ENCODE measurements at regions not wholly inside any gene's neighbourhood (a gene's known extent, or its start where the extent isn't known, plus 50 kb on each side); places are given as distances from the start of the nearest gene placed in this dataset.

DNA sequence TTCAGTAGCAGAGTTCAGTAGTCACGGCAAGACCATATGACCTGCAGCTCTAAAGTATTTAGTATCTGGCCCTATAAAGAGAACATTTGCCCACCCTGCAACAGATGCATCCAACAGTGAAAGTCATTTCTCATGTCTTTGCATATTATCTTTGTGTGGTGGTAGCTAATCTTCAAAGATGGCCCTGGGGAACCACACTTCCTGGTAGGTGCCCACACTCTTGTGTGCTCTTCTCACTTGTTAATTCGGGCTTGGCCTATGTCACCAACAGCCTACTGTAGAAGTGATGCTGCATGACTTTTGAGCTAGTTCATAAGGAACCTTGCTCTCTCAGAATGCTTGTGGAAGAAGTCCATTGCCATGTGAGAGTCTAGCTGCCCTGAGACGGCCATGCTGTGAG is 85.6 kb downstream of the MAP1LC3B2 start:
- Histone ChIP-seq H2BK5ac (ENCODE audit: low read depth, low read length) (no peak overlapping the region), H3K23ac (ENCODE audit: insufficient read length) (no peak overlapping the region), H3K14ac (ENCODE audit: insufficient read length) (no peak overlapping the region), H2BK15ac (ENCODE audit: low read length) (0 out of 2 replicates have a peak overlapping the region, but pooled peaks have one; percentile 25), H3K4me2 (ENCODE audit: insufficient read depth in 1 of 2, low read depth in 2 of 2, low read length in 2 of 2) (no peak overlapping the region), H2AK5ac (ENCODE audit: low read depth, low read length) (0 out of 2 replicates have a peak overlapping the region, but pooled peaks have one; percentile 48), H3K9me3 (ENCODE audit: insufficient read depth in 2 of 2, low read depth in 1 of 2, low read length in 1 of 2) (peaks cover 0 to 2% of the 10 kb centered on the region in 2 experiments; a peak in 1 of 4 replicates), H2BK12ac (ENCODE audit: low read depth, low read length) (no peak overlapping the region), H4K91ac (replicated peaks; ENCODE audit: insufficient read length, low read length) (no peak overlapping the region), H3K27ac (ENCODE audit: low read depth, low read length) (no peak overlapping the region), H2BK120ac (replicated peaks; ENCODE audit: low read depth, low read length) (no peak overlapping the region), H3K4me3 (ENCODE audit: extremely low read depth in 1 of 4, insufficient read depth in 2 of 4, low read depth in 3 of 4, low read length in 4 of 4) (no peak overlapping the region), H3K18ac (ENCODE audit: extremely low read depth, low read length) (no peak overlapping the region), H4K5ac (ENCODE audit: insufficient read length, low read depth, low read length) (no peak overlapping the region), H4K20me1 (replicated peaks in 1 of 2; ENCODE audit: control insufficient read depth in 1 of 2, insufficient read depth in 2 of 2, low read length in 2 of 2) (no peaks in the 10 kb centered on the region), H3K79me2 (ENCODE audit: control insufficient read depth in 1 of 2, insufficient read depth in 2 of 2, low read length in 2 of 2) (no peaks in the 10 kb centered on the region), H4K8ac (ENCODE audit: extremely low read depth, insufficient read depth, low read length) (no peak overlapping the region), H3K4ac (replicated peaks; ENCODE audit: insufficient read length, low read depth, low read length) (no peak overlapping the region), H2AFZ (ENCODE audit: low read length) (no peak overlapping the region), H3K36me3 (ENCODE audit: control insufficient read depth in 2 of 4, insufficient read depth in 4 of 4, low read length in 3 of 4) (no peaks in the 10 kb centered on the region), H3K4me1 (replicated peaks in 1 of 4; ENCODE audit: control insufficient read depth in 3 of 4, insufficient read depth in 4 of 4, low read length in 3 of 4) (peaks cover 0 to 8% (median 6%) of the 10 kb centered on the region in 4 experiments; a peak in 3 of 7 replicates), H3K9ac (replicated peaks in 1 of 4; ENCODE audit: extremely low read depth in 1 of 4, low read depth in 3 of 4, low read length in 3 of 4) (no peak overlapping the region), H3K27me3 (replicated peaks in 1 of 4; ENCODE audit: control insufficient read depth in 3 of 4, extremely low read depth in 1 of 4, insufficient read depth in 3 of 4, low read length in 3 of 4) (no peaks in the 10 kb centered on the region), H3K23me2 (ENCODE audit: low read depth, low read length) (no peaks in the 10 kb centered on the region), H3K56ac (replicated peaks; ENCODE audit: insufficient read length, low read depth, low read length) (no peak overlapping the region), H2BK20ac (ENCODE audit: low read length) (0 out of 2 replicates have a peak overlapping the region, but pooled peaks have one; percentile 22), H3K79me1 (ENCODE audit: low read depth, low read length) (no peaks in the 10 kb centered on the region)
- DNase-seq (ENCODE audit: low read depth in 1 of 2, low spot score in 2 of 2) = no peak
- ChIA-PET CTCF (ENCODE audit: partially characterized antibody) (interaction anchor here (1.0 to 1.1 kb wide), 2 partner anchors 13 to 19 kb away, joined by 3 to 6 read pairs; no protein-coding TSS in a partner anchor), POLR2A (ENCODE audit: partially characterized antibody) (no interaction called here)
- TF ChIP-seq TBP (IDR thresholded peaks at IDR 0.05; ENCODE audit: low read depth, low read length) (no peak), RXRA (IDR thresholded peaks at IDR 0.05; ENCODE audit: insufficient read depth, low read depth, low read length) (no peak)
- FAIRE-seq = no peak
- 95% methylated on average over 3 of the region's 3 CpGs; no CpG with 5 or more reads in 1 of the 2 experiments for WGBS, 2 experiments (ENCODE audit: extremely low coverage in 1 of 2, insufficient coverage in 1 of 2, insufficient read length in 1 of 2, insufficient replicate concordance in 2 of 2, low coverage in 1 of 2, low lambda C conversion rate in 2 of 2, missing lambda C conversion rate in 1 of 2)

Measured in H1 (cell line).